GM19397 (cell line): ENCODE measurements at regions not wholly inside any gene's neighbourhood (a gene's known extent, or its start where the extent isn't known, plus 50 kb on each side); places are given as distances from the start of the nearest gene placed in this dataset.

Experiments
- ATAC-seq: cut with Tn5 transposase; IDR thresholded peaks from one replicate; pipeline ENCODE4 v1.9.1; 2021; ENCODE audit warnings: mild to moderate bottlenecking, moderate library complexity; ENCODE audit not compliant: unreplicated experiment

DNA sequence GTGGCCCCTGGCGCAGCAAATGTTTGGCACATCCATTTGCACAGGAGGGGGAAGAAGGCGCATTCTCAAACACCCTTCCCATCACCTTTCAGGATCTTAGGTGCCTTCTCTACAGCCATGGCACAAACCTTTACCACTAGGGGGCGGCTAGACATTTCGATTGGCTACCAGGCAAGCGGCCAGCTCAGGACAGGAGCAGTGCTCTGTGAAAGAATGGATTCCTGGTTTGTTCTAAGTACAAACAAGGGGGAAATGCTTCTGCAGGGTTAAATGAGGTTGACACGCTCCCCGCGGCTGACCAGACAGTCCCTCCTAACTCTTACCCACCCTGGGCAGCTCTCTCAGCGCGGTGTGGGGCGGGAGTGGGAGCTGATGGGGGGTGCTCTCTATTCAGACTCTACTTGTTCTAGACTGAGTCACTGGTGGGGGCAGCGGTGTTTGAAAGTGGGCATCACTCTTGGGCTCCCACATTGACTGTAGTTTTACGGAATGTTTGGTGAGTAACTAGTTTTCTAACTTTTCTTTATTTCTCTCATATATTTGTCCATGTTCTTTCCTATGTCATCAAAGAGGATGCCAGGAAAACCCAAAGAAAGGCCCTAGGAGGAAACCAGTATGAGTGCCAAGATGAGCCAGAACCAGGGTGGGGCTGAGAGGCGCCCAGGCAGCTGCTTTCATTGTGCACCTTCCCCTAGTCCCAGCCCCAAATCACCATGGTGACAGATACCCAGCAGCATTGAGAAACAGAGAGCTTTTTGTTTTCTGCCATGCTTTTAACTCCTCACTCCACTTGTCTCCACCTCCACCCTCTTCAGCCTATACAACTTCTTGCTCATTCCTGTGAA, 61.4 kb upstream of the GPR158 start:
- peak; percentile 94 for ATAC-seq

DNA sequence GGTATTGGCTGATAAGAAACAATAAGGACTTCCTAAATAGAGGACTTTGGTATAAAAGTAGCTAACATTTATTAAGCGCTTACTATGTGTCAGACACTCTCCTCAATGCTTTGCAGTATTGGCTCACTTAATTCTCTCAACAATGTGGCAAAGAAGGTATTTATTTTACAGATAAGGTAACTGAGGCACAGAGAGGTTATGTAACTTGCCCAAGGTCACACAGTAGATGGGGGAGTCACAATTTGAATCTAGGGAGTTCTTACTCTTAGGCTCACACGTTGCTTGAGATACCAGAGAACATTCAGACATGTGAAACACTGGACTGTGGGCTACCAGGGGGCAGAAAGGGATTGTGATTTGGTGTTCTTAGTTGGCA, 60.8 kb upstream of the GPR158 start:
- ATAC-seq, result no peak

DNA sequence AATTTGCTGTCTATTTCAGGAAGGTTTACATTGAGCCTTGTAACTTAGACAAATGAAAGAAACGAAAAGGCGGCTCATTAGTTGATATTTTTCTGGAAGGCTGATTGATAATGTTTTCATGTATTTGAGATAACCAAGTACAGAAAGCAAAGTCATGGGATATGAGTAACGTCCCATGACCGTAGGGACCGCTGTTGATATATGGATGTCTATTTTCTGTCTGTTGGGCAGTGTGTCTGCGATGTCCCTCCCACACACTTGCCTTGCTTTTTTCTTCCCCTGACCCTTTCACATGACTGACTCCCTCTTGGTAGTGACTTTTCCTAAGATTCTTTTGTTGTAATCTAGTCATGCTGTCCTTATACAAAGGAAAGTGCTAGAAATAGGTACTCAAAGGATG, 57.0 kb upstream of the GPR158 start:
- ATAC-seq, result no peak

DNA sequence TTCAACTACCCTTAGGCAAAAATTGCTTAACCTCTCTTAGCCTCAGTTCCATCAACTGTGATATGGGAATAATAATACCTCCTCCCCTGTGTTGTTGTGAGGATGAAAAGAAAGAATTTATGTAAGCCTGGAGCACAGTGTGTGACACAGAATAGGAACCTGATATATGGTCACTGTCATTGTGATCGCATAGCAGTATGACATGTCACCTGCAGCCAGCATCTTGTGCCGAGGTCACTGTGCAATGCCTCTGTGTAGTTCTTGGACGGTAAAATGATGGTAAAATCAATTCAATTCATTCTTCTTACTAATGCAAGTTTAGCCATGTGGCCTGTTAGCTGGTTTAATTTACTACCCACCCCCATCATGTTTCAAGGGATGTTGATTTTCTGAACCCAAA, 54.6 kb upstream of the GPR158 start:
- ATAC-seq, result no peak
